Thyroid gland (tissue), 4 donors: ENCODE measurements at regions not wholly inside any gene's neighbourhood (a gene's known extent, or its start where the extent isn't known, plus 50 kb on each side); places are given as distances from the start of the nearest gene placed in this dataset.

Experiments used
- DNase-seq, 2 donors: peaks; one replicate each; pipeline ENCODE4 v3.0.0-alpha.2; 2019
- H3K27ac ChIP-seq, 3 donors: fragments of 200-600 bp; sonication (generic); 1 replicate in 2 of 3; 2 replicates in 1 of 3; pipeline ENCODE4 v1.5.1; 2016 to 2019; ENCODE audit warnings: mild to moderate bottlenecking in 1 of 3, moderate library complexity in 1 of 3
- H3K27me3 ChIP-seq: fragments of 200-600 bp; sonication (generic); one replicate; pipeline ENCODE4 v1.5.1; 2019
- H3K36me3 ChIP-seq, 2 donors: fragments of 200-600 bp; sonication (generic); one replicate each; pipeline ENCODE4 v1.5.1; 2016 to 2019
- H3K4me1 ChIP-seq, 2 donors: fragments of 200-600 bp; sonication (generic); one replicate each; pipeline ENCODE4 v1.5.1; 2017 to 2019
- H3K4me3 ChIP-seq, 3 donors: fragments of 200-600 bp; sonication (generic); replicated peaks in 1 of 3; 1 replicate in 2 of 3; 2 replicates in 1 of 3; pipeline ENCODE4 v1.5.1; 2016; ENCODE audit warnings: mild to moderate bottlenecking in 1 of 3
- H3K9me3 ChIP-seq: fragments of 200-600 bp; sonication (generic); one replicate; pipeline ENCODE4 v1.5.1; 2017
- POLR2A ChIP-seq, 2 donors: fragments of 450-650 bp; IDR thresholded peaks; one replicate each; pipeline ENCODE4 v1.6.1; 2017; ENCODE audit warnings: antibody characterized with exemption in 2 of 2, mild to moderate bottlenecking in 2 of 2, moderate library complexity in 1 of 2
- WGBS, 2 donors: methylation state at CpG; one replicate each; pipeline ENCODE4 v1.1.5; 2017; 5-methylcytosine and 5-hydroxymethylcytosine counted together
- intact Hi-C: fragments of 100-400 bp; cut with DNase I; formaldehyde crosslinking; loops from one replicate; pipeline ENCODE4 v1.15.1; 2023
- TF ChIP-seq, protein P1 (sequence below), 6 experiments: fragments of 200-600 bp in 3 of 6; fragments of 450-650 bp in 3 of 6; sonication (generic) in 3 of 6; IDR thresholded peaks; one replicate each; pipeline ENCODE4 v1.5.1; 2016 to 2019; ENCODE audit warnings: antibody characterized with exemption in 6 of 6, mild to moderate bottlenecking in 2 of 6, inconsistent platforms in 1 of 6, moderate library complexity in 1 of 6

DNA sequence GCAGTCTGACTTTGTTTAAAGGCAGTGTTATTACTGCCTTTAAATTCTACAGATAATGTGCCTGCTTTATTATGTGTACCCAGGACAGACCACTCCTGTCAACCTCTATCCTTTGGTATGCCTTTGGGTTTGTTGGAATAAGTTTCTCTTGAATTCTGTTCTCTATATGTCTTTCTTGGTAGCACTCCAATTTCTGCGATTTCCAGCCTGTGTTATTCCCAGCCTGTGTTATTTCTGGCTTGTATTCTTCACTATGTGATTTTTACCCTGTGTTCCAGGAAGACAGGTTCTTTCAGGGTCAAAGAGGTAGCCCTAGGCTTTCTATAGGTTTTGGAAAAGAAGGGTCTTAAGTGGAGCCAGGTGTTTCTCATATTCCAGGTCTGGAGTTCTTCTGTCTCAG, 407.4 kb upstream of the AZI2 start:
- WGBS, 2 donors: 43 to 50% methylated on average over 1 of the region's 1 CpG
- H3K4me1 ChIP-seq: no peaks in the 10 kb centered on the region
- no peaks in the 10 kb centered on the region for H3K9me3 ChIP-seq
- H3K27ac ChIP-seq: no peak overlapping the region
- no peaks in the 10 kb centered on the region for H3K27me3 ChIP-seq
- no peak overlapping the region for H3K4me3 ChIP-seq
- H3K36me3 ChIP-seq: no peaks in the 10 kb centered on the region
- DNase-seq: no peak
- intact Hi-C loops: no loop called here
- no peak for TF ChIP-seq POLR2A (IDR thresholded peaks at IDR 0.05)
- TF ChIP-seq, protein P1, sequence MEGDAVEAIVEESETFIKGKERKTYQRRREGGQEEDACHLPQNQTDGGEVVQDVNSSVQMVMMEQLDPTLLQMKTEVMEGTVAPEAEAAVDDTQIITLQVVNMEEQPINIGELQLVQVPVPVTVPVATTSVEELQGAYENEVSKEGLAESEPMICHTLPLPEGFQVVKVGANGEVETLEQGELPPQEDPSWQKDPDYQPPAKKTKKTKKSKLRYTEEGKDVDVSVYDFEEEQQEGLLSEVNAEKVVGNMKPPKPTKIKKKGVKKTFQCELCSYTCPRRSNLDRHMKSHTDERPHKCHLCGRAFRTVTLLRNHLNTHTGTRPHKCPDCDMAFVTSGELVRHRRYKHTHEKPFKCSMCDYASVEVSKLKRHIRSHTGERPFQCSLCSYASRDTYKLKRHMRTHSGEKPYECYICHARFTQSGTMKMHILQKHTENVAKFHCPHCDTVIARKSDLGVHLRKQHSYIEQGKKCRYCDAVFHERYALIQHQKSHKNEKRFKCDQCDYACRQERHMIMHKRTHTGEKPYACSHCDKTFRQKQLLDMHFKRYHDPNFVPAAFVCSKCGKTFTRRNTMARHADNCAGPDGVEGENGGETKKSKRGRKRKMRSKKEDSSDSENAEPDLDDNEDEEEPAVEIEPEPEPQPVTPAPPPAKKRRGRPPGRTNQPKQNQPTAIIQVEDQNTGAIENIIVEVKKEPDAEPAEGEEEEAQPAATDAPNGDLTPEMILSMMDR (IDR thresholded peaks at IDR 0.05): no peak

DNA sequence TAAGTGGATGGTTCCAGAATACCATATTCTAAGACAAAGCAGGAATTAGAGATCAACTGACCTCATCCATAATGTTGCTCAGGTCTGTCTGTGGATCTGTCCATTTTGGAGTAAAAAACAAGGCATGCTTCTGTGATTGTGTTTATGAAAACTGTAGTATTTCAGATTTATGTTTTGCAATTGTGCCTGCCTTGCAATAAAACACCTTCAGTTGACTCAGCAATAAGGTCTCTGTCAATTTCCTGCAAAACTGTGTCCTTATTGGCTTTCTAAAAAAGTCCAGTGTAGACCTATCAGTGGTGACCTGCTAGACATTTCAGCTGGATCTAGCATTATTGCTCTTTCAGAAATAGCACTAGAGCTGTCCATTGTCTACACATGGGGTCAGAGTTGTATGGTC, 409.5 kb upstream of the AZI2 start:
- intact Hi-C loops: no loop called here
- TF ChIP-seq, protein P1 (IDR thresholded peaks at IDR 0.05): no peak
- TF ChIP-seq POLR2A (IDR thresholded peaks at IDR 0.05): no peak
- DNase-seq: no peak
- no peaks in the 10 kb centered on the region for H3K36me3 ChIP-seq
- H3K9me3 ChIP-seq: no peaks in the 10 kb centered on the region
- H3K4me1 ChIP-seq: no peaks in the 10 kb centered on the region
- no peaks in the 10 kb centered on the region for H3K27me3 ChIP-seq
- H3K4me3 ChIP-seq: no peak overlapping the region
- H3K27ac ChIP-seq: no peak overlapping the region

GRCh38 chr3:28761375-28761774, 412.8 kb upstream of the AZI2 start:
- Histone ChIP-seq H3K27me3 (no peaks in the 10 kb centered on the region), H3K9me3 (no peaks in the 10 kb centered on the region), H3K4me3 (no peak overlapping the region), H3K27ac (no peak overlapping the region), H3K4me1 (no peaks in the 10 kb centered on the region), H3K36me3 (no peaks in the 10 kb centered on the region)
- no peak for DNase-seq
- intact Hi-C loops: no loop called here
- TF ChIP-seq POLR2A (IDR thresholded peaks at IDR 0.05): no peak
- TF ChIP-seq, protein P1 (IDR thresholded peaks at IDR 0.05): no peak
- WGBS, 2 donors: 36 to 91% methylated on average over 1 of the region's 1 CpG

DNA sequence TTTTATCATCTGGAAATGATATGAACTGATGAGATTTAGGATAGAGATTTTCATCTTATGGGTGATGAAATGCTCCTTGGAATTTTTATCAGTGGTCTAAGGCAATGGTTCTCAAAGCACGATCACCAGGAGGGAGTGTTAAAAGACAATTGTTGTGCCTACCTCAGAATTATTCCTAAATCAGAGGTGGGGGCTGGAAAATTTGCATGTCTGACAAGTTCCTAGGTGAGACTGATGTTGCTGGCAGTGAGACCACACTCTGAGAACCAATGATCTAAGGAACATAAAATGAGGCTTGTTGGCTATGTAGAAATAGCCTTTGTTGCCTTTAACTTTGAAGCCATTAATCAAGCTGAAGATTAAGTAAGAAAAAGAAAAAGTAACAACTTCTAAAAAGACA, 416.6 kb upstream of the AZI2 start:
- H3K27ac ChIP-seq: no peak overlapping the region
- TF ChIP-seq POLR2A (IDR thresholded peaks at IDR 0.05): no peak
- TF ChIP-seq, protein P1 (IDR thresholded peaks at IDR 0.05): no peak
- no peaks in the 10 kb centered on the region for H3K9me3 ChIP-seq
- DNase-seq: no peak
- H3K36me3 ChIP-seq: no peaks in the 10 kb centered on the region
- H3K27me3 ChIP-seq: no peaks in the 10 kb centered on the region
- H3K4me1 ChIP-seq: no peaks in the 10 kb centered on the region
- WGBS, 2 donors: 73 to 80% methylated on average over 1 of the region's 1 CpG
- H3K4me3 ChIP-seq: no peak overlapping the region
- intact Hi-C loops: no loop called here

DNA sequence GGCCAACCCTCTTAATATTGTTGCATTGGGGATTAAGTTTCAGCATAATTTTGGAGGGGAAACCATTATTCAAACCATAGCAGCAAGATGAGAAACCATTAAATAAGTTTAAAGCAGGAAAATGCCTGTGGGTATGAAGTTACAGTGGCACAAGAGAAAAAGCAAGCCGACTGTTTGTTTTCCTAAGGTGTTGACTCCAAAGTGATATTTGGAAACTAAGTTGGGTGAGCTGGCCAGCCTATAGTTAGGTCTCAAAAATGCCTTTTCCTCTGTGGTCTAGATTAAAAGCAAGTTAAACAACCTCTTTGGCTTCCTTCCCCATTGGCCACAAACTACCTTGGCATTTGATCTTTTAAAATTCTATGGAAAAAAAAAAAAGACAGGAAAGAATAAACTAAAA, 419.8 kb upstream of the AZI2 start:
- no peak for TF ChIP-seq POLR2A (IDR thresholded peaks at IDR 0.05)
- TF ChIP-seq, protein P1 (IDR thresholded peaks at IDR 0.05): no peak
- Histone ChIP-seq H3K4me3 (no peak overlapping the region), H3K9me3 (no peaks in the 10 kb centered on the region), H3K27ac (no peak overlapping the region), H3K27me3 (no peaks in the 10 kb centered on the region), H3K36me3 (no peaks in the 10 kb centered on the region), H3K4me1 (no peaks in the 10 kb centered on the region)
- WGBS, 2 donors: 66 to 75% methylated on average over 1 of the region's 1 CpG
- intact Hi-C loops: no loop called here
- no peak for DNase-seq
